Prostate gland (tissue), 2 donors: ENCODE measurements at regions not wholly inside any gene's neighbourhood (a gene's known extent, or its start where the extent isn't known, plus 50 kb on each side); places are given as distances from the start of the nearest gene placed in this dataset.

Source experiments
- DNase-seq: peaks from one replicate; pipeline ENCODE4 v3.0.0-alpha.2; 2019; ENCODE audit warnings: low spot score
- H3K27ac ChIP-seq, 2 donors: fragments of 200-600 bp; sonication (generic); 2 replicates each; pipeline ENCODE4 v1.5.1; 2017 to 2019
- H3K27me3 ChIP-seq: fragments of 200-600 bp; sonication (generic); replicated peaks from 2 replicates; pipeline ENCODE4 v1.5.1; 2019; ENCODE audit not compliant: insufficient read depth
- H3K36me3 ChIP-seq, 2 donors: fragments of 200-600 bp; sonication (generic); 1 replicate in 1 of 2; 2 replicates in 1 of 2; pipeline versions ENCODE4 v1.5.1 to v1.8.1; 2017 to 2019
- H3K4me1 ChIP-seq: fragments of 200-600 bp; sonication (generic); replicated peaks from 2 replicates; pipeline ENCODE4 v1.5.1; 2019
- H3K4me3 ChIP-seq, 2 donors: fragments of 200-600 bp; sonication (generic); 2 replicates each; pipeline ENCODE4 v1.5.1; 2017 to 2019
- H3K9me3 ChIP-seq: fragments of 200-600 bp; sonication (generic); 2 replicates; pipeline ENCODE4 v1.5.1; 2017
- CTCF ChIP-seq, 4 experiments: fragments of 200-600 bp in 2 of 4; fragments of 450-650 bp in 2 of 4; sonication (generic) in 2 of 4; IDR thresholded peaks; 1 replicate in 3 of 4; 2 replicates in 1 of 4; pipeline ENCODE4 v1.5.1; 2016 to 2019; ENCODE audit warnings: antibody characterized with exemption in 4 of 4, mild to moderate bottlenecking in 2 of 4, moderate library complexity in 2 of 4
- POLR2A ChIP-seq: fragments of 450-650 bp; IDR thresholded peaks from one replicate; pipeline ENCODE4 v1.6.1; 2016; ENCODE audit warnings: antibody characterized with exemption, mild to moderate bottlenecking
- POLR2AphosphoS5 ChIP-seq: sonication (generic); formaldehyde crosslinking; IDR thresholded peaks from one replicate; pipeline ENCODE4 v1.6.1; 2017; ENCODE audit warnings: antibody characterized with exemption
- WGBS: methylation state at CpG from one replicate; pipeline ENCODE4 v1.1.5; 2018; 5-methylcytosine and 5-hydroxymethylcytosine counted together
- intact Hi-C: fragments of 100-400 bp; cut with DNase I; formaldehyde crosslinking; loops from one replicate; pipeline ENCODE4 v1.14.2; 2022

GRCh38 chr13:73958657-73959397 lies 175.4 kb downstream of the KLF12 start:
- Histone ChIP-seq H3K27me3 (no peaks in the 10 kb centered on the region), H3K27ac (no peak overlapping the region), H3K9me3 (no peaks in the 10 kb centered on the region), H3K4me1 (no peaks in the 10 kb centered on the region), H3K36me3 (no peaks in the 10 kb centered on the region), H3K4me3 (no peak overlapping the region)
- WGBS, result 92% methylated on average over 8 of the region's 8 CpGs
- intact Hi-C loops, result no loop called here
- no peak for DNase-seq
- TF ChIP-seq POLR2AphosphoS5 (no peak), CTCF (IDR thresholded peaks at IDR 0.05) (no peak), POLR2A (no peak)

- Histone ChIP-seq H3K4me3 (no peak overlapping the region), H3K9me3 (no peaks in the 10 kb centered on the region), H3K36me3 (no peaks in the 10 kb centered on the region), H3K4me1 (no peaks in the 10 kb centered on the region), H3K27ac (no peak overlapping the region), H3K27me3 (no peaks in the 10 kb centered on the region)
- no peak for DNase-seq
- WGBS, result 71% methylated on average over 5 of the region's 5 CpGs
- intact Hi-C loops, result no loop called here
- TF ChIP-seq POLR2A (no peak), CTCF (IDR thresholded peaks at IDR 0.05) (no peak), POLR2AphosphoS5 (no peak)
Observed at GRCh38 chr13:73957889-73958288, 176.3 kb downstream of the KLF12 start.

GRCh38 chr13:73956795-73957408 lies 177.3 kb downstream of the KLF12 start:
- no peaks in the 10 kb centered on the region for H3K36me3 ChIP-seq
- H3K27me3 ChIP-seq, result no peaks in the 10 kb centered on the region
- H3K4me3 ChIP-seq, result no peak overlapping the region
- DNase-seq, result no peak
- no peaks in the 10 kb centered on the region for H3K9me3 ChIP-seq
- WGBS, result 100% methylated on average over 1 of the region's 1 CpG
- H3K4me1 ChIP-seq, result no peaks in the 10 kb centered on the region
- intact Hi-C loops, result no loop called here
- H3K27ac ChIP-seq, result no peak overlapping the region
- TF ChIP-seq POLR2AphosphoS5 (no peak), CTCF (IDR thresholded peaks at IDR 0.05) (no peak), POLR2A (no peak)

- Histone ChIP-seq H3K27ac (no peak overlapping the region), H3K27me3 (no peaks in the 10 kb centered on the region), H3K36me3 (no peaks in the 10 kb centered on the region), H3K4me1 (no peaks in the 10 kb centered on the region), H3K9me3 (no peaks in the 10 kb centered on the region), H3K4me3 (no peak overlapping the region)
- 72% methylated on average over 2 of the region's 2 CpGs for WGBS
- DNase-seq, result no peak
- intact Hi-C loops, result no loop called here
- no peak for TF ChIP-seq CTCF (IDR thresholded peaks at IDR 0.05)
- no peak for TF ChIP-seq POLR2A
- no peak for TF ChIP-seq POLR2AphosphoS5
Observed at GRCh38 chr13:73955977-73956500, 178.2 kb downstream of the KLF12 start.

- H3K36me3 ChIP-seq, result no peaks in the 10 kb centered on the region
- H3K4me3 ChIP-seq, result no peak overlapping the region
- TF ChIP-seq CTCF (IDR thresholded peaks at IDR 0.05), result no peak
- no peak for TF ChIP-seq POLR2A
- no peak for TF ChIP-seq POLR2AphosphoS5
- WGBS, result 89% methylated on average over 1 of the region's 1 CpG
- no peaks in the 10 kb centered on the region for H3K27me3 ChIP-seq
- H3K27ac ChIP-seq, result no peak overlapping the region
- DNase-seq, result no peak
- no peaks in the 10 kb centered on the region for H3K4me1 ChIP-seq
- no peaks in the 10 kb centered on the region for H3K9me3 ChIP-seq
- intact Hi-C loops, result no loop called here
Observed at GRCh38 chr13:73954808-73955207, 179.4 kb downstream of the KLF12 start.
